ENCODE measurements at regions not wholly inside any gene's neighbourhood (a gene's known extent, or its start where the extent isn't known, plus 50 kb on each side); places are given as distances from the start of the nearest gene placed in this dataset.
"Not testable (repeated sequence)": the region's sequence is repeated elsewhere in the genome, so short reads cannot be mapped to it uniquely, and the experiment has no call there.

DNA sequence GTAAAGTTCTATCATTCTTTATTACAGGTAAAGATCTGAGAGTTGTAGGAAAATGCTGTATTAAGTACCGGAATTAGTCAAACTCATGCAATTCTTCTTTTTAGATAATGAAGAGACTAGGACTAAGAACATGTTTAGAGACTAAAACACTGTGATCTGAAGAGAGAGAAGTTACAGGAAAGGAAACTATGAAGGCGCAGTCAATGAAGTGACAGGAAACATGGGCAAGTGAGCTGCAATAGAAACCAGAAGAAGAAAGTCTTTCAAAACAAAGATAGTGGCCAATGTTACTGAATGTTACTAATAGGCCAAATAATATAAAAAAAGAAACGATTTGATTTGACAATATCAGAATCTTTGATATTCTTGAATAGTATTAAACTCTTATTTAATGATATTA lies 659.4 kb upstream of the RGS18 start:
- WGBS, 2 donors (ENCODE audit: extremely low coverage in 2 of 2, insufficient read length in 2 of 2, insufficient replicate concordance in 1 of 2): no CpG with 5 or more reads among the region's 3 CpGs
- Histone ChIP-seq H3K18ac (ENCODE audit: low read length) (no peak overlapping the region), H3K79me1 (ENCODE audit: low read depth, low read length) (no peaks in the 10 kb centered on the region), H2BK120ac (ENCODE audit: low read depth, low read length) (no peak overlapping the region), H3K4ac (ENCODE audit: low read length) (no peak overlapping the region), H4K8ac (ENCODE audit: low read depth, low read length) (no peak overlapping the region), H2AFZ (ENCODE audit: low read length) (peak overlapping the region; percentile 55), H3K4me2 (ENCODE audit: insufficient read depth, low read length, poor library complexity, severe bottlenecking) (no peak overlapping the region), H2AK5ac (ENCODE audit: low read depth, low read length) (no peak overlapping the region), H3K4me1 (ENCODE audit: control insufficient read depth in 2 of 2, insufficient read depth in 1 of 2, low read depth in 1 of 2, low read length in 2 of 2) (no peaks in the 10 kb centered on the region), H2BK12ac (ENCODE audit: low read length) (no peak overlapping the region), H2BK5ac (ENCODE audit: low read length) (no peak overlapping the region), H3K27me3 (ENCODE audit: control insufficient read depth in 3 of 3, insufficient read depth in 3 of 3, low read depth in 1 of 3, low read length in 3 of 3) (no peaks in the 10 kb centered on the region), H3K9me3 (replicated peaks in 1 of 2; ENCODE audit: control insufficient read depth in 2 of 2, insufficient read depth in 1 of 2, low read depth in 1 of 2, low read length in 2 of 2) (no peaks in the 10 kb centered on the region), H2BK15ac (ENCODE audit: low read length) (no peak overlapping the region), H3K23ac (ENCODE audit: low read depth, low read length, poor library complexity) (no peak overlapping the region), H4K91ac (ENCODE audit: low read depth, low read length, poor library complexity) (no peak overlapping the region), H3K36me3 (replicated peaks in 1 of 2; ENCODE audit: control insufficient read depth in 2 of 2, insufficient read depth in 2 of 2, low read length in 2 of 2) (no peaks in the 10 kb centered on the region), H3K4me3 (ENCODE audit: low read length in 2 of 2) (no peak overlapping the region), H3K14ac (ENCODE audit: low read length) (no peak overlapping the region), H3K9ac (ENCODE audit: low read depth, low read length, poor library complexity) (no peak overlapping the region), H3K27ac (replicated peaks; ENCODE audit: low read length) (no peak overlapping the region)
- no peak for DNase-seq (ENCODE audit: low spot score)

DNA sequence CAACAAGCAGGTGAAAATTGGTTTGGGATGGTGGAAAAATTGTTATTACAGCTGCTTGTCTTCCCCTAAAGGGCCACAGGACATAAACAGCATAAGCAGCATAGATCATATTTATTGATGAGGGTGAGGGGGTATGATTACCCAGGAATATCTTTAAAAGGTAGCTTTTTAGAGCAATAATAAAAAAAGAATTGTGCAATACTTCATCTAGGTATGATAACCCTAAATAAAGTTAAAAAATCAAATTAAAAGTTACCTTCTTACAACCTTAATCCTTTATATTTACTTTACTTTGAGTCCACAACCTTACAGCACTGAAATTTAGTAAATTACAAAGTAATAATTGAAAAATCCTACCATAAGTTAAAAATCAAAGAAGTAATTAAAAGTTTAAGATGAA lies 653.3 kb upstream of the RGS18 start:
- no peak overlapping the region for H4K8ac ChIP-seq (ENCODE audit: low read depth, low read length)
- H3K23ac ChIP-seq (ENCODE audit: low read depth, low read length, poor library complexity): no peak overlapping the region
- no peak overlapping the region for H2BK120ac ChIP-seq (ENCODE audit: low read depth, low read length)
- no peaks in the 10 kb centered on the region for H3K27me3 ChIP-seq (ENCODE audit: control insufficient read depth in 3 of 3, insufficient read depth in 3 of 3, low read depth in 1 of 3, low read length in 3 of 3)
- H3K4me1 ChIP-seq (ENCODE audit: control insufficient read depth in 2 of 2, insufficient read depth in 1 of 2, low read depth in 1 of 2, low read length in 2 of 2): no peaks in the 10 kb centered on the region
- H4K91ac ChIP-seq (ENCODE audit: low read depth, low read length, poor library complexity): no peak overlapping the region
- H3K27ac ChIP-seq (replicated peaks; ENCODE audit: low read length): no peak overlapping the region
- no peak overlapping the region for H2BK5ac ChIP-seq (ENCODE audit: low read length)
- no peak overlapping the region for H3K18ac ChIP-seq (ENCODE audit: low read length)
- H2BK12ac ChIP-seq (ENCODE audit: low read length): no peak overlapping the region
- no peak overlapping the region for H2AFZ ChIP-seq (ENCODE audit: low read length)
- H2BK15ac ChIP-seq (ENCODE audit: low read length): no peak overlapping the region
- H3K4ac ChIP-seq (ENCODE audit: low read length): no peak overlapping the region
- H3K79me1 ChIP-seq (ENCODE audit: low read depth, low read length): no peaks in the 10 kb centered on the region
- H3K9ac ChIP-seq (ENCODE audit: low read depth, low read length, poor library complexity): no peak overlapping the region
- no peak overlapping the region for H3K4me3 ChIP-seq (ENCODE audit: low read length in 2 of 2)
- DNase-seq (ENCODE audit: low spot score): no peak
- H3K4me2 ChIP-seq (ENCODE audit: insufficient read depth, low read length, poor library complexity, severe bottlenecking): no peak overlapping the region
- H3K36me3 ChIP-seq (replicated peaks in 1 of 2; ENCODE audit: control insufficient read depth in 2 of 2, insufficient read depth in 2 of 2, low read length in 2 of 2): no peaks in the 10 kb centered on the region
- no peaks in the 10 kb centered on the region for H3K9me3 ChIP-seq (replicated peaks in 1 of 2; ENCODE audit: control insufficient read depth in 2 of 2, insufficient read depth in 1 of 2, low read depth in 1 of 2, low read length in 2 of 2)
- no peak overlapping the region for H3K14ac ChIP-seq (ENCODE audit: low read length)
- H2AK5ac ChIP-seq (ENCODE audit: low read depth, low read length): no peak overlapping the region

DNA sequence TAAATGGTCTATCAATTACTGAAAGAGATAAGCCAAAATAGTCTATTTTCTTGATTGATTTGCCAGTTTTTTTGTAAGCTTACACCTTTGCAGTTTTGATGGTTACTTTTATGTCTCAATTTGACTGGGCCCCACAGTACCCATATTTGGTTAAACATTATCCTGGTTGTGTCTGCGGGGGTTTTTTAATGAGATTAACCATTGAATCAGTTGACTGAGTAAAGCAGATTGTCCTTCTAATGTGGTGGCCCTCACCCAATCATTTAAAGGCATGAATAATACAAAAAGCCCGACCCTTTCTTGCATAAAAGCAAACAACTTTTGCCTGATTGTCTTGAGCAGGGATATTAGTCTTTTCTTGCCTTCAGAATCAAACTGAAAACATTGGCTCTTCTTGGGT lies 650.0 kb upstream of the RGS18 start:
- no peaks in the 10 kb centered on the region for H3K36me3 ChIP-seq (replicated peaks in 1 of 2; ENCODE audit: control insufficient read depth in 2 of 2, insufficient read depth in 2 of 2, low read length in 2 of 2)
- no peak overlapping the region for H2BK15ac ChIP-seq (ENCODE audit: low read length)
- H2BK5ac ChIP-seq (ENCODE audit: low read length): no peak overlapping the region
- H3K18ac ChIP-seq (ENCODE audit: low read length): no peak overlapping the region
- no peak overlapping the region for H3K9ac ChIP-seq (ENCODE audit: low read depth, low read length, poor library complexity)
- DNase-seq (ENCODE audit: low spot score): no peak
- H3K4ac ChIP-seq (ENCODE audit: low read length): no peak overlapping the region
- no peaks in the 10 kb centered on the region for H3K27me3 ChIP-seq (ENCODE audit: control insufficient read depth in 3 of 3, insufficient read depth in 3 of 3, low read depth in 1 of 3, low read length in 3 of 3)
- H3K4me1 ChIP-seq (ENCODE audit: control insufficient read depth in 2 of 2, insufficient read depth in 1 of 2, low read depth in 1 of 2, low read length in 2 of 2): no peaks in the 10 kb centered on the region
- H3K79me1 ChIP-seq (ENCODE audit: low read depth, low read length): no peaks in the 10 kb centered on the region
- H3K23ac ChIP-seq (ENCODE audit: low read depth, low read length, poor library complexity): no peak overlapping the region
- H3K4me3 ChIP-seq (ENCODE audit: low read length in 2 of 2): no peak overlapping the region
- H2BK120ac ChIP-seq (ENCODE audit: low read depth, low read length): no peak overlapping the region
- no peak overlapping the region for H3K14ac ChIP-seq (ENCODE audit: low read length)
- no peak overlapping the region for H4K8ac ChIP-seq (ENCODE audit: low read depth, low read length)
- no peak overlapping the region for H2AFZ ChIP-seq (ENCODE audit: low read length)
- H3K27ac ChIP-seq (replicated peaks; ENCODE audit: low read length): no peak overlapping the region
- no peaks in the 10 kb centered on the region for H3K9me3 ChIP-seq (replicated peaks in 1 of 2; ENCODE audit: control insufficient read depth in 2 of 2, insufficient read depth in 1 of 2, low read depth in 1 of 2, low read length in 2 of 2)
- no peak overlapping the region for H4K91ac ChIP-seq (ENCODE audit: low read depth, low read length, poor library complexity)
- H2AK5ac ChIP-seq (ENCODE audit: low read depth, low read length): no peak overlapping the region
- no peak overlapping the region for H2BK12ac ChIP-seq (ENCODE audit: low read length)
- no CpG with 5 or more reads among the region's 2 CpGs for WGBS, 2 donors (ENCODE audit: extremely low coverage in 2 of 2, insufficient read length in 2 of 2, insufficient replicate concordance in 1 of 2)
- H3K4me2 ChIP-seq (ENCODE audit: insufficient read depth, low read length, poor library complexity, severe bottlenecking): no peak overlapping the region

DNA sequence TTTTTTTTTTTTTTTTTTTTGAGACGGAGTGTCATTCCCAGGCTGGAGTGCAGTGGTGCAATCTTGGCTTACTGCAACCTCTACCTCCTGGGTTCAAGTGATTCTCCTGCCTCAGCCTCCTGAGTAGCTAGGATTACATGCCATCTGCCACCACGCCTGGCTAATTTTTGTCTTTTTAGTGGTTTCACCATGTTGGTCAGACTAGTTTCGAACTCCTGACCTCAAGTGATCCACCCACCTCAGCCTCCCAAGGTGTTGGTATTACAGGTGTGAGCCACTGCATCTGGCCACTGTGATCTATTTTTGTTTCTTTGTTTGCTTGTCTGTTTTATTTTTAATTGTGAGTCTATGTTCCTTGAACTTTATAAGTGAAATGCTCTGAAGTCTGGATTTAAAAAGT lies 646.8 kb upstream of the RGS18 start:
- not testable (repeated sequence) for H3K36me3 ChIP-seq (replicated peaks in 1 of 2; ENCODE audit: control insufficient read depth in 2 of 2, insufficient read depth in 2 of 2, low read length in 2 of 2); H3K4me1 ChIP-seq (ENCODE audit: control insufficient read depth in 2 of 2, insufficient read depth in 1 of 2, low read depth in 1 of 2, low read length in 2 of 2); H3K14ac ChIP-seq (ENCODE audit: low read length); DNase-seq (ENCODE audit: low spot score); H3K4me3 ChIP-seq (ENCODE audit: low read length in 2 of 2); H4K8ac ChIP-seq (ENCODE audit: low read depth, low read length); H3K4me2 ChIP-seq (ENCODE audit: insufficient read depth, low read length, poor library complexity, severe bottlenecking); H2BK5ac ChIP-seq (ENCODE audit: low read length); H2AK5ac ChIP-seq (ENCODE audit: low read depth, low read length); H4K91ac ChIP-seq (ENCODE audit: low read depth, low read length, poor library complexity); H3K9ac ChIP-seq (ENCODE audit: low read depth, low read length, poor library complexity); H2BK15ac ChIP-seq (ENCODE audit: low read length); H3K23ac ChIP-seq (ENCODE audit: low read depth, low read length, poor library complexity); H3K18ac ChIP-seq (ENCODE audit: low read length); H3K9me3 ChIP-seq (replicated peaks in 1 of 2; ENCODE audit: control insufficient read depth in 2 of 2, insufficient read depth in 1 of 2, low read depth in 1 of 2, low read length in 2 of 2); H2BK120ac ChIP-seq (ENCODE audit: low read depth, low read length); H3K79me1 ChIP-seq (ENCODE audit: low read depth, low read length); H2AFZ ChIP-seq (ENCODE audit: low read length); H3K27ac ChIP-seq (replicated peaks; ENCODE audit: low read length); H2BK12ac ChIP-seq (ENCODE audit: low read length); H3K27me3 ChIP-seq (ENCODE audit: control insufficient read depth in 3 of 3, insufficient read depth in 3 of 3, low read depth in 1 of 3, low read length in 3 of 3); H3K4ac ChIP-seq (ENCODE audit: low read length)
- no CpG with 5 or more reads among the region's 3 CpGs for WGBS, 2 donors (ENCODE audit: extremely low coverage in 2 of 2, insufficient read length in 2 of 2, insufficient replicate concordance in 1 of 2)

Data from neuronal stem cell (in vitro differentiated cells).